Lower leg skin (tissue), 4 donors: ENCODE measurements at regions not wholly inside any gene's neighbourhood (a gene's known extent, or its start where the extent isn't known, plus 50 kb on each side); places are given as distances from the start of the nearest gene placed in this dataset.
"Not testable (repeated sequence)": the region's sequence is repeated elsewhere in the genome, so short reads cannot be mapped to it uniquely, and the experiment has no call there.

Experiments used
- DNase-seq, 2 donors: peaks; one replicate each; pipeline ENCODE4 v3.0.0-alpha.2; 2019; ENCODE audit warnings: low spot score in 2 of 2
- H3K4me3 ChIP-seq: fragments of 200-600 bp; sonication (generic); 2 replicates; pipeline ENCODE4 v1.5.1; 2017; ENCODE audit warnings: mild to moderate bottlenecking, low read depth; ENCODE audit not compliant: poor library complexity, severe bottlenecking
- CTCF ChIP-seq, 3 donors: fragments of 450-650 bp; IDR thresholded peaks; one replicate each; pipeline ENCODE4 v1.5.1; 2016; ENCODE audit warnings: antibody characterized with exemption in 3 of 3, mild to moderate bottlenecking in 3 of 3, moderate library complexity in 2 of 3
- POLR2A ChIP-seq, 2 donors: fragments of 450-650 bp; IDR thresholded peaks; one replicate each; pipeline ENCODE4 v1.6.1; 2016 to 2017; ENCODE audit warnings: antibody characterized with exemption in 2 of 2, mild to moderate bottlenecking in 1 of 2, moderate library complexity in 1 of 2
- WGBS, 2 donors: methylation state at CpG; one replicate each; pipeline ENCODE4 v1.1.5; 2018; 5-methylcytosine and 5-hydroxymethylcytosine counted together
- intact Hi-C: fragments of 100-400 bp; cut with DNase I; formaldehyde crosslinking; loops from one replicate; pipeline ENCODE4 v1.15.0; 2023; ENCODE audit warnings: low total_unique reads

- intact Hi-C loops: no loop called here
- H3K4me3 ChIP-seq: no peak overlapping the region
- TF ChIP-seq POLR2A (IDR thresholded peaks at IDR 0.05): no peak
- no peak for TF ChIP-seq CTCF (IDR thresholded peaks at IDR 0.05)
- DNase-seq: no peak
- 89 to 94% methylated on average over 11 of the region's 11 CpGs for WGBS, 2 donors
Observed at GRCh38 chr4:8676676-8677075, 84.1 kb downstream of the CPZ start.

GRCh38 chr4:8675906-8676305 is 83.3 kb downstream of the CPZ start:
- WGBS, 2 donors: 78 to 85% methylated on average over 7 of the region's 7 CpGs
- no peak overlapping the region for H3K4me3 ChIP-seq
- no peak for TF ChIP-seq CTCF (IDR thresholded peaks at IDR 0.05)
- TF ChIP-seq POLR2A (IDR thresholded peaks at IDR 0.05): no peak
- intact Hi-C loops: no loop called here
- no peak for DNase-seq

- H3K4me3 ChIP-seq: no peak overlapping the region
- intact Hi-C loops: no loop called here
- WGBS, 2 donors: 24 to 26% methylated on average over 10 of the region's 10 CpGs
- no peak for DNase-seq
- no peak for TF ChIP-seq POLR2A (IDR thresholded peaks at IDR 0.05)
- TF ChIP-seq CTCF (IDR thresholded peaks at IDR 0.05): no peak
Observed at GRCh38 chr4:8675383-8675782, 82.8 kb downstream of the CPZ start.

- intact Hi-C loops: no loop called here
Observed at GRCh38 chr4:8674311-8674885, 81.8 kb downstream of the CPZ start.

GRCh38 chr4:8673106-8673505 is 80.5 kb downstream of the CPZ start:
- intact Hi-C loops, DNase-seq, H3K4me3 ChIP-seq: not testable (repeated sequence)
- WGBS, 2 donors: 53 to 56% methylated on average over 5 of the region's 5 CpGs

More at GRCh38 chr4:8674311-8674885, 81.8 kb downstream of the CPZ start:
- H3K4me3 ChIP-seq: no peak overlapping the region
- WGBS, 2 donors: 67 to 81% methylated on average over 16 of the region's 16 CpGs
- TF ChIP-seq CTCF (IDR thresholded peaks at IDR 0.05): no peak
- no peak for TF ChIP-seq POLR2A (IDR thresholded peaks at IDR 0.05)
- no peak for DNase-seq

- H3K4me3 ChIP-seq: no peak overlapping the region
- no peak for TF ChIP-seq POLR2A (IDR thresholded peaks at IDR 0.05)
- no peak for TF ChIP-seq CTCF (IDR thresholded peaks at IDR 0.05)
- intact Hi-C loops: no loop called here
- WGBS, 2 donors: 59 to 63% methylated on average over 6 of the region's 9 CpGs
- DNase-seq: no peak
Observed at GRCh38 chr4:8672486-8672885, 79.9 kb downstream of the CPZ start.
